Endometrial microvascular endothelial cells (primary cell): ENCODE measurements at regions not wholly inside any gene's neighbourhood (a gene's known extent, or its start where the extent isn't known, plus 50 kb on each side); places are given as distances from the start of the nearest gene placed in this dataset.
"Not testable (repeated sequence)": the region's sequence is repeated elsewhere in the genome, so short reads cannot be mapped to it uniquely, and the experiment has no call there.

Source experiments
- in situ Hi-C: cut with HindIII; loops from 2 replicates; pipeline ENCODE4 v1.10.0; 2017; ENCODE audit warnings: low sequenced_read_pairs, low pct_unique_long_range_greater_than_20kb; ENCODE audit errors: inconsistent ontology term

DNA sequence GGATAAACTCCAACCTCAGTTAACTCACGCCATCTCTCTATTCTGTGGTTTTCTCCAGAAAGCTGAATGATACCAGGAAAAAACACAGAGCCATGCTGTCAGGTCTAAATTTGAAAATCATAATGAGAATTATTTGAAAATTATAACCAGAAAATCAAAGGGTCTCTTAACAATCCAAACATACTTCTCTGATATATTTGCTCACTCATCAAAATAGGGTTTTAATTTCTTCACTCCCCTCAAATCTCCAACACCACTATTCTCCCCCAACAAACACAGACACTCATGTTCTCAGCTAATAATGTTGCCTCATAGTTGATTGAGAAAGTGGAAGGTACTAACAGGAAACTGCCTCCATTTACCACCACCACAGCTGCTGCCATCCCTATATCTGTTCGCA lies 375.5 kb downstream of the TLE1 start:
- in situ Hi-C loops = no loop called here

DNA sequence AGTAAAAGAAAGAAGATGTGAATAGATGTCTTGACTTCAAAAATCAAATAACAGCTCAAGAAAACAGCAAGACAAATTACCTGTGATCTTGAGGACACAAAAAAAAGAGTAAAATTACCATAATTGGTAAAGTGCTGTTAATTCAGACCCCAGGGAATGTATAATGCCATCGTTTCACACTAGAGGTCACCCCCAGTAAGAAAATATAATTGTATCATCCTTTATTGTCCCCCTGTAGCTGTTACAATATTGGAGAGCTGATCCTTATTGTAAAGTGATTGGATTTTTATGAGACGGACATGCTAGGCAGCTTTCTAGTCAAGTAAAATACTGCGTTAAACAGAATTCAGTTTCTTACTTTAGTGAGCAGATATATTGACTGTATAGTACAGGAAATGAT lies 377.0 kb downstream of the TLE1 start:
- in situ Hi-C loops = no loop called here

DNA sequence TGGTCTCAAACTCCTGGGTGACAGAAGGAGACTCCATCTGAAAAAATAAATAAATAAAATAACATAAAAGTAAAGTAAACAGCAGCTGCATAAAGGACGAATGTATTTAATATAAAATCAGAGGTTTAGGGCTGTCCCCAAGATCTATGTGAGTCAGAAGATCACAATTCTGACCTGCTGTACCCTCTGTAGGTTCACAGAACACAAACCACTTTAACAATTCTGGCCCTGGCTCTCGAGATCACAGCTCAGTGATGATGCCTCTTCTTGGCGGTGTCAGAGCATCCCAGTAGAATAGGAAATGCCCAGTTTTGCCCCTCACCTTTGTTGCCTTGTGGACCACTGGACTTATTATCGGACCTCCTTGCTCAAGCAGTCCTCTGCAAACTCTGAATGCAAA lies 380.9 kb downstream of the TLE1 start:
- in situ Hi-C loops = no loop called here

DNA sequence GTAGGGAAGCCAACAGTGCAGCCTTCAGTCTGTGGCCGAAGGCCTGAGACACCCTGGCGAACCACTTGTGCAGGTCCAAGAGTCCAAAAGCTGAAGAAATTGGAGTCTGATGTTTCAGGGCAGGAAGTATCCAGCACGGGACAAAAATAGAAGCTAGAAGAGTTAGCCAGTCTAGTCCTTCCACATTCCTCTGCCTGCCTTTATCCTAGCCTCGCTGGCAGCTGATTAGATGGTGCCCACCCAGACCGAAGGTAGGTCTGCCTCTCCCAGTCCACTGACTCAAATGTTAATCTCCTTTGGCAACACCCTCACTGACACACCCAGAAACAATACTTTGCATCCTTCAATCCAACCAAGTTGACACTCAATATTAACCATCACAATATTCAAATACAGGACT lies 381.6 kb downstream of the TLE1 start:
- in situ Hi-C loops = not testable (repeated sequence)

DNA sequence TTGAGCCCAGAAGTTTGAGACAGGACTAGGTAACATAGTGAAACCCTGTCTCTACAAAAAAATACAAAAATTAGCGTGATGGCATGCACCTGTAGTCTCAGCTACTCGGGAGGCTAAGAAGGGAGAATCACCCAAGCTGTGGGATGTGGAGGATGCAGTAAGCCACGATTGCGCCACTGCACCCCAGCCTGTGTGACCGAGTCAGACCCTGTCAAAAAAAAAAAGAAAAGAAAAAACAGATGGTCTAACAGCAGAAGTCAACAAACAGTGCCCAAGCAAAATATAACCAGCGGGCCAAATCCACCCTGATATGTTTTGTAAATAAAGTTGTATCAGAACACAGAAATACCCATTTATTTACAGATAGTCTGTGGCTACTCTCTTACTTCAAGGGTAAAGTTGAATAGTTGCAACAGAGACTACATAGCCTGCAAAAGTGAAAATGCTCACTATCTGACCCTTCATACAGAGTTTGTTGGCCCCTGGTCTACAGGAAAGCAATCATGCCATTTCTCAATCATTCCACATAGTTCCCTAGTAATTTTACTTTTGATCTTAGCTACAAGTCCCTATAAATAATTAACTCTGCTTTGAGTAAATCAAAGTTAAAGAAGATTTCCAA lies 383.7 kb downstream of the TLE1 start:
- in situ Hi-C loops = no loop called here

DNA sequence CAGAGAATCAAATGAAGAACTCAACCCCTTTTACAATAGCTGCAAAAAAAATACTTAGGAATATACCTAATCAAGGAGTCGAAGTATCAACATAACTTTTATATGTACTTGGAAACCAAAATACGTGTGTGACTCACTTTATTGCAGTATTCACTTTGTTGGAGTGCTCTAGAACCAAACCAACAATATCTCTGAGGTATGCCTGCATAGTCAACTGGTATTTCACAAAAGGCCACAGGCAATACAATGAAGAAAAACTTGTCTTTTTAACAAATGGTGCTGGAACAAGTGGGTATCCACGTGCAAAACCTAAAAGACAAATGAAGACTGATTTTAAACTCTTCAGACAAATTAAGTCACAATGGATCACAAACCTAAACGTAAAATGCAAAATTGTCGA lies 385.7 kb downstream of the TLE1 start:
- in situ Hi-C loops = no loop called here

DNA sequence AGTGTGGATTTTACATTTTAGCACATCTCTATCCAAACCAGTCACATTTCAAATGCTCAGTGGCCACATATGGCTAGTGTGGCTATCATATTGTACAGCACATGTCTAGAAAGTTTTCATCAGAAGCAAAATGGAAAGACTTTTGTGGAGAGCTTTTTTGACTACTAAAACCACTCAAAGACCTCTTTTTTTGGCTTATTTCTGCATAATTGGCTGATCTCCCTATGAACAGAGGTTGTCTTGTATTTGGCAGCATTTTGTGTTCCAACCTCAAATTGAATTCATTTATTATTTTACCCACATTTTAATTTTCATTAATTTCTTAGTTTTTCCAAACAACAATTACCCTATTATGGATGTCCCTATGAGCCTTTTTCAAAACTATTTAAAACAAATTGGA lies 395.7 kb downstream of the TLE1 start:
- in situ Hi-C loops = no loop called here

DNA sequence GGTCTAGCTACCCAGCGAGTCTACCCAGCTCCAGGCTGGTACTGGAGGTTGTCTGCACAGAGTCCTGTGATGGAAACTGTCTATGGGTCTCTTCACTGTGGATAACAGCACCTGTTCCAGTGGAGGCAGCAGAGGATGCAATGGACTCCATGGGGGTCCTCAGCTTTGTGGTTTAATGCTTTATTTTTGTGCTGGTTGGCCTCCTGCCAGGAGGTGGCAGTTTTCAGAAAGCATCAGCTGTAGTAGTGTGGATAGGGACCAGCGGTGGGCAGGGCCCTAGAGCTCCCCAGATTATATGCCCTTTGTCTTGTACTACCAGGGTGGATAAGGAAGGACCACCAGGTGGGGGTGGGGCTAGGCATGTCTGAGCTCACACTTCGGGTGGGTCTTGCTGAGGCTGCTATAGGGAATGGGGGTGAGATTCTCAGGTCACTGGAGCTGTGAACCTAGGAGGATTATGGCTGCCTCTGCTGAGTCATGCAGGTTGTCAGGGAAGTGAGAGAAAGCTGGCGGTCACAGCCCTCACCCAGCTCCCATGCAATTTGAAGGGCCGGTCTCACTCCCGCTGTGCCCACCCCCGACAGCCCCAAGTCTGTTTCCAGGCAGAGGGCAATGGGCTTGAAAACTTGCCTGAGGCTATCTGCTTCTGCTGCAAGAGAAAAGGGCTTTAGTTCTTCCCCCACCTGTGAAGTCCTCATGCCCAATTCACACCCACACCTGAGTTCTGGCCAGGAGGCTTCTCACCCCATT lies 397.1 kb downstream of the TLE1 start:
- in situ Hi-C loops = no loop called here

DNA sequence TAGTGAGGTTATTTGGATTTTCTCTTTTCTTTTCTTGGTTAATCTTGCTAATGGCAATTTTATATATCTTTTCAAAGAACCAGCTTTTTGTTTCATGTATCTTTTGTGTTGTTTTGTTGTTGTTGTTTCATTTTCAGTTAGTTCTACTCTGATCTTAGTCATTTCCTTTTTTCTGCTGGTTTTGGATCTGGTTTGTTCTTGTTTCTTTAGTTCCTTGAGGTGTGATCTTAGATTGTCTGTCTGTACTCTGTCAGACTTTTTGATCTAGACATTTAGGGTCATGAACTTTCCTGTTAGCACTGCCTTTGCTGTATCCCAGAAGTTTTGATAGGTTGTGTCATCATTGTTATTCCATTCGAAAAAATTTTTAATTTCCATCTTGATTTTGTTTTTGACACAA lies 399.7 kb downstream of the TLE1 start:
- in situ Hi-C loops = no loop called here

DNA sequence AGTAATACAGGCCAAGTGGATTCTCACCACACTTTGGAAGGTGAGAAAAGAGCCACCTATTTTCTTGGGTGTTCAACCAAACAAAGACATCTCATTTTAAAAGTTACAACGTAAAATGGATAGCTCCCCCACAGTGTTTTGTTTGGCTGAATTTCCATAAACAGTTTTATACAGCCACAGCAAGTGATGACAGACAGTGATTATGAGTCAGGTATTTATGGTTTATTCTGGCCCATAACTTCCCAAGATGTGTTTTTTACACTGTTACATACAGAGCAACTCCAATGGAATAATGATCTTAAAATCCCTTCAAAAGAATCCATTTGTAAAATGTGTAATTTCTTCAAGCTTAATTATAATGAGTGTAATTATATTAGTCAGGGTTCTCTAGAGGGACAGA lies 421.3 kb downstream of the TLE1 start:
- in situ Hi-C loops = no loop called here

DNA sequence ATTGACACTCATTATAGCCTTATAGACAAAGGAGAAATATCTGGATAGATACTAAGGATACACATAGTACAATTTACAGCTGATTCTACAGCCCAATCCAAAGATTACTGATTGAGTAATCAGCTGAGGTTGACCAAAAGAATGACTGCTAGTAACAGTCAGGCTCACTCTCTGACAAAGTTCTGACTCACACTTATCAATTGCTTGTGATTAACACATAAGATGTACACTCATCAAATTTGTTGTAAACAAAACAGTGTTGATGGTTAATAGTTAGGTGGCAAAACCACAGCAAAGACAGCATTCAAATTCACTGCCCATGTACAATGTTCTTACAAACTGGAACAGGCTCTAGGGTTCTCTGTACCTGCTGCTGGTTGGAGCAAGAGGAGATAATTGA lies 422.7 kb downstream of the TLE1 start:
- in situ Hi-C loops = no loop called here

DNA sequence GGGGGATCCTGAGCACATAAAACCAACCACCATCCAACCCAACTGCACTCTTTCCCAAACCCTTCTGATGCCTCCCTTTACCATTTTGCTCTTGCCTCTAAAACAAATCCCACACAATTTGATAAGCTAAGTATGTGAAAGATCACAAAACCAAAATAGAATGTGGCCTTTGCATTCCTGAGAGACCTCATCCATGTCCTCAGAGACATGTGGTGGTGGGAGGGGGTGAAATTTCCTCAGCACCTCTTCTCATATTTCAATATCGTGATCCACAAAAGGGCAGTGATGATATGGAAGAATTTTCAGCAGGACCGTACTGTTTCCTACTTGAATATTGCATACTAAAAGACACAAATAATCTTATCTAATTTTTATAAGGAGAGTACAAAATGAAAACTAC lies 423.3 kb downstream of the TLE1 start:
- in situ Hi-C loops = no loop called here

DNA sequence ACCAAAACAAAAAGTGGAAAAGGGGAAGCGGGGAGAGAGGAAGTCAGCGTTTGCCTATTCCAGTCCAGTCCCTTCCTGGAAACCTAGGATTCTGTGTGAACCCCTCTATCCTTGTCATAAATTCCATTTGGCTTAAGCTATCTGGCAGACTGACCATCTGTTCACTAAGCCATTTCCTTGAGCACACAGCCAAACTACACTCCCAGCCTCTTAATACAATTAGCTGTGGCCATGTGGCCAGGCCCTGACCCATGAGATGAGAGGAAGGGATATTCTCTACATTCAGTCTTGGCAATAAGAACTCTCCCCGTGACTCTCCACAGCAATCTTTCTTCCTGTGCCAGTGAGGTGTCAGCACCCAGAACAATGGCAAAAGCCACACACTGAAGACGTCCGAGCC lies 424.8 kb downstream of the TLE1 start:
- in situ Hi-C loops = no loop called here

DNA sequence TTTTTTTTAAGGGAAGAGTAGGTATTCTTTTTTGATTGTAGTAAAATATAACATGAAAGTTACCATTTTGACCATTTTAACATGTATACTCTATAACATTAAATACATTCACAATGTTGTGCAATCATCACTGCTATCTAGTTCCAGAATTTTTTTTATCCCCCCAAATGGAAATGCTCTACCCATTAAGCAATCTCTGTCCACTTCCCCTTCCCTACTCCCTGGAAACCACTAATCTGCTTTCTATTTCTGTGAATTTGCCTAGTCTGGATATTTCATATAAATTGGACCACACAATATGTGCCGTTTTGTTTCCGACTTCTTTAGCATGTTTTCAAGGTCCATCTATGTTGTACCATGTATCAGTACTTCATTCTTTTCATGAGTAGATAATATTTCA lies 429.5 kb downstream of the TLE1 start:
- in situ Hi-C loops = no loop called here

DNA sequence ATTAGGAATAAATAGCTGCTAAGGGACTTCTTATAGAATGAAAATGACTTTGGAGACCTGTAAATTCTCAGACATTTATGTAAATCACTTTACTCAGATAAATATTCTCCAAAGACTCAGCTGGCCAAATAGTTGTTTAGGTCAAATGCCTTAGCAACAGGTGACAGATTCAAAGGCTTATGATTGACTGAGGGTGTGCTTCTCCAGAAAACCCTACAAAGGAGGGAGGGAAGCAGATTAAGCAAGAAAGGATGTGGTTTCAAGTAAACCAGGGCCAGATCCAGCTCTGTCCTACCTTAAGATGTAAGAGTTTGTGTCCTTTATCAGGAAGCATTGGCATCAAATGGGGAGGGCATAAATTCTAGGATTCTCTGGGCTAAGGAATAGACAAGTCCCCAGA lies 433.0 kb downstream of the TLE1 start:
- in situ Hi-C loops = no loop called here

DNA sequence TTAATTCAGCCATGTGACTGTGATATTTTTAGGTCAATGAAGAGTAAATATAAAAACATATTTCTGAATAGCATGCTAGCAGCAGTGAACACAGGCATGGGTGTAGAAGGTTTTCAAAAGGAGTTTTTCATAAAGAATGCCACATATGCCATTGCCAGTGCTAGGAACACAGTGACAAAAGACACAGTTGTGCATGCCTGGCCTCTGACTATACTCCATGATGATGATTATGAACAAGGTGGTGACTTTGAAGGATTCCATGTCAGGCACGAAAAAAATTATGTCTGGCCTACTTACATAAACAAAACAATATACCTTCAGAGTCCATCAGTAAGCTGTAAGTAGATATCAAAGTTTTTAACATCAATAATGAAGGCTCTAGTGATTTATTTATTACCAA lies 438.7 kb downstream of the TLE1 start:
- in situ Hi-C loops = no loop called here

DNA sequence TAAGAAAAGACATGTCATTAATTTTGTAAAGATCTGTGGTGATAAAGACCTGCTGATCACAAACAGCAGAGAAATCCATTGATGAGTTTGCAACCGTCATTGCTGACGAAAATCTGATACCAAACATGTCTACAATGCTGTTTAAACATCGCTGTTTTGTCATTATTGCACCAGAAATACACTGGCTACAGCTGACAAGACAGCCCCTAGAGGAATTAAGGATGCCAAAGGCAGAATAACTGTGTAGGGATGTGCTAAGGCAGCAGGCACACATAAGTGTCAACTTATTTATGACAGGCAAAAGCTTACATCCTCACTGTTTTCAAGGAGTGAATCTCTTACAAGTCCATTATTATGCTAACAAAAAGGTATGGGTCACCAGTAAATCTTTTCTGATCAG lies 439.3 kb downstream of the TLE1 start:
- in situ Hi-C loops = no loop called here

DNA sequence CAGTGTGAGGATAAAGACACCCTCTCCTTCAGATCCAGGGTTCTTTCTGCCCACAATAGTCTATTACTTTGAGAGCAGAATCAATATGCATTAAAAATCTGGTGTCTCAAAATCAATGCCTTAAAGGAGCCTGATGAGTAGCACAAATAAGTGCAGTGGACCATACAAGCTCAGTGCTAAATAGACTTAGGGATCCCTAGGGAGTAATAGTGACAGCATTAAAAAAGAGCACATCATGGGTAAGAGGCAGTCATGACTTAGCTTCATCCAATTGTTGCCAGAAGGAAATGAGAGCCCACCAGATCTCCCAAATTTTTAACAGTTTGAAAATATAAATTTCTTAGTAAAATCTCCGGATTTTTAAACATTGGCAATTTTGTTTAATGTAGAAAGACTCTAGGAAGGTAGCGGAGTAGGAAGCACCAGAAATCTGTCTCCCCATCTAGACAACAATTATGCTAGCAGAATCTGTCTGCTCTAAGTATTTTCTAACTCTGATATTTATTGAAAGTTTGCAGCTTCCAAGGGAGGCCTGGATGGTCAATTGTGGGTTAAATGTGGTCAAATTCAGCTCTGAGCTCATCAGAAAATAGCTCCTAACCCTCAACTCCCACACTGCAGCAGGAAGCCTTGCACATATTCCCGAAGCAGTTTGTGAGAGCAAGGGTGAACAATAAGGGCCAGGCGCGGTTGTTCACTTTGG lies 443.9 kb downstream of the TLE1 start:
- in situ Hi-C loops = no loop called here

DNA sequence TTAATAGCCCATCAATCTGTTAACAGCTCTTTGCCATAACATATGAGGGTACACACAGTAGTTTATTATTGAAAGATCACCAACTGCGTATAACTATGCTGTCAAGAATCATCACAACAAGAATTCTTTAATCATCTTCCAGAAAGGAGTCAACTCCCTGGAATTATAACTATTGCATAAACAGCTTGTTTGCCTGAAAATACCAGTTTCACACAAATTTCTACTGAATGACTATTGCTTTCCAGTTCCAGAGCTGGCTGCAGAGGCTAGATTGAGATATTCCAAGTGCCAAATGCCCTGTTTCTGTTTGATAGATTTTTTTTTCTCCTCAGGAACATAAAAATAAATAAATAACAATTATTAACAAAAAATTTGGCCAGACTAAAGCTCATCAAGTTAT lies 444.7 kb downstream of the TLE1 start:
- in situ Hi-C loops = no loop called here

DNA sequence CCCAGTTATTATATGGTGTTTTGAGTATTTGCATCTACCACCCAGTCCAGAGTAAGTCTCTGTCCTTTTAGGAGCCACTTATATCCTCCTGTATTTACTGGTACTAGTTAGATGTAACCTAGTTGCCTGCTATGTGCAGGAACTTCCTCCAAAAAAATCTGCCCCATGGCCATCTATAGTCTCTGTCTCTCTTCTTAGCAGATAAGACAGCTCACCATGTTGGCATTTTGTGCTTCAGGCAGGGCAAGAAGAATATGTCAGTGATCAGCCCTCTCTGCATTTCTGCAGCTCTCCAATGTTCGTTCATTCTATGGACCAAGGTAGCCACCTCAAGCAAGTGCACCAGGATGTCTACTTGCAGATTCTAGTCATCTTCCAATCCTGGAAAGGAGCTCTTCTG lies 446.5 kb downstream of the TLE1 start:
- in situ Hi-C loops = no loop called here
